ENCODE measurements at regions not wholly inside any gene's neighbourhood (a gene's known extent, or its start where the extent isn't known, plus 50 kb on each side); places are given as distances from the start of the nearest gene placed in this dataset.

DNA sequence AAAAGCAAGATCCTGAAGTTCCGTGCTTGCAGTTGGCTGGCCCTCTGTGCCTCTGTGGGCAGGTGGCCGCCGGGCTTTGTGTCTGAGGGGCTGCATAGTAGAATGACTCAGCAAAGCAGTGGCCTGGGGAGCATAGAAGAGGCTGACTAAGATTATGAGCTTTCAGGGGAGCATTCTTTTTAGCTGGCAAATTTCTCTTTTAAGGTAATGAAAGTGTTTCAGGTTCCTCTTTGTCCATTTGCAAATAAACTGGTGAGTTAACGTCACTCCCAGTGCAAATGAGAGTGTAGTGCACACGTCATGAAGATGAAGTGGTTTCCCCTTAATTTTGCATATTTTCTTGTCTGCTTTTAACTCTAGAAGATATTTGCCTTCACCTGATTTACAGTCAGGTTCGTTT is 98.6 kb downstream of the BCL2L11 start:
- no peak for DNase-seq (ENCODE audit: low read depth in 2 of 2)

DNA sequence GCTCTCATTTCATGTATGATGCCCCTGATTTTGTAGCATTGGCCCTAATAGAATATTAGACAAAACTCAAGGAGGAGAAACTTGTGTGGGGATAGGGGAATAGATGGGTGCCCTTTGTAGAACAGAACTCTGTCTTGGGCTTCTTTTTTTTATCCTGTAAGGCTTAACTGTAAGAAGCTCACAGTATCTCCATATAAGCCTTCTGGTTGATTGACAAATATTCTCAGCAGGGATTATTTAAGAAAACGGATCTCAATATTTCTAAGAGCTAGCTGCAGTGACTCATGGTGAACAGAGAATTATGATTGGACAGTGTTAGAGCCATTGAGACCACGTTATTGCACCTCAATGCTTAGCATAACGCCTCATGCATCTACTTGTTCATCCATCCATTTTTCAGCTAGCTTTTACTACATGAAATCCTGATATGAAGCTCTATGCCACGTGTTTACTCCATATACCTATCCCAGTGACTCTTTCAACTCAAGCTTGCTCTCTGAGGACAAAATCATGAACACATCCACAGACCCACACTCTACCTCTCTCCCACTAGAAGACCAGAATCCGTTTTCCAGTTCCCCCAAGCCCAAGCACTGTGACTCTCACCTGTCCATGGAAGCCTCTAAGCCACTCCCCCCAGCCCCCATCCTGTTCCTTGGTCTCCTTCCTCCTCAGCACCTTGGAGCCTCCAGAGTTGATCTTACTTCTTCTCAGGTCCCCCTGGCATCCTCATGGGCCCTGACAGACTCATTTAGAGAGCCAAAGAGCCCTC is 99.2 kb downstream of the BCL2L11 start:
- DNase-seq (ENCODE audit: low read depth in 2 of 2), result no peak

DNA sequence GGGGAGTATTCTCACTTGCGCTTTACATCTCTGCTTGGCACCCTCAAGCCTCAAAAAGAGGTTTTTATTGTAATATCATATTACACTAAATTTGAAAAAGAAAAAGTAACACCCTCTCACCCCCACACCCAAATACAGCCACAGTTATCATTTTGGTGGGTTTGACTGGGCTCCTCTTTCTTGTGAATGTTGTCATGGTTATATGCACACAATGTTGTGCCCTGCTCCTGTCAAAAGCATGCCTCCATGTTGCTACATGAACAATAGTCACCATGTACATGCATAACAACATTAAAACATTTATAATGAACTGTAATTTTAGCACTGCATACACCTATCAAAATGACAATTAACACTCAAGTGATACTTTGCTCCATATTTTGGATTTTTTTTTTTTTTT is 100.2 kb downstream of the BCL2L11 start:
- DNase-seq (ENCODE audit: low read depth in 2 of 2), result no peak

DNA sequence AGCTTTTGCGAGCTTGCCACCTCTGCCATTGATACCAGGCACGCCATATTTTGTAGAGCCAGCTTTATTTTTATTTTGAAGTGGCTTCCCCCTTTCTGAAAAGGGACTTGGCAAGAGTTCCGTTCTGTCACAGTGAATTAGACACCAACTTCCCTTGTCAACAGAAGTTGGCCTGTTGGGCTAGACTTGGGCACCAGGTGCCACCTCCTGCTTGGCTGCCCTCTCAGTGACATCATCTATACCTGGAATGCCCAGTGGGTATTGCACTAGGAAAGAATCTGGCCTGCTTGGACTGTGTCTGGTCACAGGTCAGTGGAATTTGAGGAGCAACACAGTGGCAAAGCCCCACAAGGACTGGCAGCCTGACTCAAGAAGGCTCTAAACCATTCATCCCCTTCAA is 101.0 kb downstream of the BCL2L11 start:
- DNase-seq (ENCODE audit: low read depth in 2 of 2), result no peak

DNA sequence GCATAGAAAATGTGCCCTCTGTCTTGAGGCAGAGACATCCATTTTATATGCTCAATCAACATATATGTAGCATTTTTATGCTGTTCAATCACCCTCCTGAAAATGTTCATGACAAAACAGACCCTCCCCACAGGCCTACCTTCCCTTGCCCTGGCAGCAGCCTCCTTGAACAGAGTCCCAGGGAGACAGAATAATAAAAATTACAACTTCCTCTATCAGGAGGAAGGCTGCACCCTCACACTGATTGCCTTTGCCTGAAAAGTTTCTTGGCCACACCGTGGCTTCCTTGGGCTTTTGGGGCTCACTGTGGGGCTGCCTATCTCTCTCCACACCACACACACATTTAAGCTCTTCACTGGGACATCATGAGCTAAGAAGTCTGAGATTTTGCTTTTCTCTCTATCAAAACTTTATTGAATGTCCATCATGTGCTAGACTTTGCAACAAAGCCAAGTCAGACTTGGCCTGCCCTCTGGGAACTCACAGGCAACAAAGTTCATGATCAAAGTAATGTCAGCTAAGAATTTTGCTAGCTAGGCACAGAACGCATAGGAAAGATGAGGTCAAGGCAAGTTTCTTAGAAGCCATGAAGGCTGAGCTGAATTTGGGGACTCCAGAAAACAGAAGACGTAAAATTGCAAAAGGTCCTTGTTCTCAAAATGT is 101.6 kb downstream of the BCL2L11 start:
- no peak for DNase-seq (ENCODE audit: low read depth in 2 of 2)

DNA sequence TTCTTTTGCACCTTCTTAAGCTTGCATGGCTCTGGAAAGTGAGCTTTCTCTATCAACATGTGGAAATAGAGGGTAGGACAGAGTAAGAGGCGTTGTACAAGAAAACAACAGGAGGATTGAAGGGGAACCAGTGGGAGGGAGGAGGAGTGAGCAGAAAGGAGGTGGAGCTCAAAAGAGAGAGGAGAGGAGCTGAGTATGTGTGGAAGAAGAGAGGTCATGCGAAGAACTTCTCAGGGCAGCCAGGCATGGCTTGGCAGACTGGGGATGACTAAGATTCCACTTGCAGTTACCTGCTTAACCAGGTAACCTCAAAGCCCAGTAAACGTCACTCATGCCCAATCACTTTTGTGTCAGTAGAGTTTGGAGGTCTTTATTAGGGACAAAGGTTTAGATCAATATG is 105.1 kb downstream of the BCL2L11 start:
- no peak for DNase-seq (ENCODE audit: low read depth in 2 of 2)

DNA sequence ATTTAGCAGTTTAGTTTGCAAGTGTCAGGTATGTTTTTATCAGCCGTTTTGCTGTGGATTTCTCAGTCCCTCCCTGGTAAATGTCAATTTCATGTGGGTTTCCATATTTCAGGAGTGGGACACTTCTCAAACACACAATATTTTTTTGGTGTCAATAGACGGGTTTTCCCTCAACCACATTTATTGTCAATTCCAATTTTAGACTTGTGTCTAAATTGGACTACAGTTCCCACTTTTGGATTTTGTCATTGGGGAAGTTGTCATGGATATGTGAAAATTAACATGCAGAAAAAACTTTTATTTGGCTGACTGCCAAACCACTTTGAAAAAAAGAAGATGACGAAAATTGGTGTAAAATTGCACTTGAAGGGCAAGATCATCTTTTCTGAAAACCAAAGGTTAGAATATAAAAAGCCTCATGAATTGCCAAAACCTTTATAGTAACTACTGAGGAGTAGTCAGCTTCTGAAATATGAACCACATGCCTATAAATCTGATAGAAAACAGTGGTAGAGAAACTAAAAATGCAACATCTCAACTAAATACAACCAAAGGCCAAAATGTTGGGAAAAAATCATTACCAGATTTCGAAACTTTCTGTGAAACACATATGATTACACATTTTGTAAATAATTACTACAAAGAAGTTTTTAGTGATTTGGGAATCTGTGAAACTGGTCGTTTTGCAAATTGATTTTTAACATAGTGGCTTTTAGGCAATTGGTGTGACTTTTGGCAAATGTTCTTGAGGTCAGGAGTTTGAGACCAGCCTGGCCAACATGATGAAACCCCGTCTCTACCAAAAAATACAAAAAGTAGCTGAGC is 106.4 kb downstream of the BCL2L11 start:
- no peak for DNase-seq (ENCODE audit: low read depth in 2 of 2)

DNA sequence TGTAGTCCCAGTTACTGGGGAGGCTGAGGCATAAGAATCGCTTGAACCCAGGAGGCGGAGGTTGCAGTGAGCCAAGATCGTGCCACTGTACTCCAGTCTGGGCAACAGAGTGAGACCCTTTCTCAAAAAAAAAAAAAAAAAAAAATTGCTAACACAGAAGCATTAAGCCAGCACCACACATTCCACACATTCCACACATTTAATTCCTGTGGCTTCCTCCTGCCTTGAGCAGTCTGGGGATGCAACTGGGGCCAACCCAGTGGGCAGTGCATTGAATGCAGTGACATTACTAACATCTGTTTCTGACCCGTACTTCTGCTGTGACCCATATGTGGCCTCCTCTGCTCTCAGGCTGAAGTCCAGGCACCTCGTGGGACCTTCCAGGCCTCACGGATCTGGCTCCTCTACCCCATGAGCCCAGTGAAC is 107.0 kb downstream of the BCL2L11 start:
- DNase-seq (ENCODE audit: low read depth in 2 of 2), result no peak

DNA sequence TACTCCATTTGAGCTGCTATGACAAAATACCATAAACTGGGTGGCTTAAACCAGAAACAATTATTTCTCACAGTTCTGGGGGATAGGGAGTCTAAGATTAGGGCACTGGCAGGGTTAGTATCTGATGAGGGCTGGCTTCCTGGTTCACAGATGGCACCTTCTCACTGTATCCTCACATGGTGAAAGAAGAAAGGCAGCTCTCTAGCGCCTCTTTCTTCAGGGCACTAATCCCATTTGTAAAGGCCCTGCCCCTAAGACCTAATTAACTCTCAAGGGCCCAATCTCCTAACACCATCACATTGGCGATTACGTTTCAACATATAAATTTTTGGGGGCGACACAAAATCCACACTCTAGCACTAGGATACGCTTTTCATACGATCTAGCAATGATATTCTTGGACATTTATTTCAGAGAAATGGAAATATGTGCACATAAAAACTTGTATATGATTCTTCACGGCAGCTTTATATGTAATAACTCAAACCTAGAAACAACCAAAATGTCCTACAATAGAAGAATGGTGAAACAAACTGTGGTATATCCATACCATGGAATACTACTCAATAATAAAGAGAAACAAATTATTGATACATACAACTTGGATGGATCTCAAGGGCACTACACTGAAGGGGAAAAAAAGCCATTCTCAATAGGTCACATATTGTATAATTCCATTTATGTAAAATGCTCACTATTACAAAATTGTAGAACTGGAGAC is 111.0 kb downstream of the BCL2L11 start:
- no peak for DNase-seq (ENCODE audit: low read depth in 2 of 2)

GRCh38 chr2:111235192-111236015 is 114.7 kb downstream of the BCL2L11 start:
- DNase-seq (ENCODE audit: low read depth in 2 of 2), result no peak

DNA sequence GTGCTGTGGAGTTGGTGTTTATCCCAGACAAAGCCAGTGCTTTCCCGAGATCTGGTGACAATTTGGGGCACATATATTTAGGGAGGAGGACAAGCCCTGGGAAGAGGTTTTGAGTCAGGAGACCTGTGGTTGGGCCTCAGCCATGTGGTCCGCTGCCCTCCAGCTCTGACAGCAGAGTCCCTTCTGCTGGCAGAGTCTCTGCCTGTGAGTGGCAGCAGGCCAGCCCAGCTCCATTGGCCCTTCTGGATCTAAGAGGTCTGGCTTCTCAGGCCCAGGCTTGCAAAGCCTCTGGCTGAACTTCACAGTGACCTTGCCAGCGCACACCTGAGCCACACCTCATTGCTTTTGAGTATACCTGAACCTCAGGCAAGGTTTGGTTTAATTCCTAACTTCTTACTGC is 115.3 kb downstream of the BCL2L11 start:
- DNase-seq (ENCODE audit: low read depth in 2 of 2), result no peak

- DNase-seq (ENCODE audit: low read depth in 2 of 2), result no peak
Measured at GRCh38 chr2:111238296-111238695, 117.6 kb downstream of the BCL2L11 start.

DNA sequence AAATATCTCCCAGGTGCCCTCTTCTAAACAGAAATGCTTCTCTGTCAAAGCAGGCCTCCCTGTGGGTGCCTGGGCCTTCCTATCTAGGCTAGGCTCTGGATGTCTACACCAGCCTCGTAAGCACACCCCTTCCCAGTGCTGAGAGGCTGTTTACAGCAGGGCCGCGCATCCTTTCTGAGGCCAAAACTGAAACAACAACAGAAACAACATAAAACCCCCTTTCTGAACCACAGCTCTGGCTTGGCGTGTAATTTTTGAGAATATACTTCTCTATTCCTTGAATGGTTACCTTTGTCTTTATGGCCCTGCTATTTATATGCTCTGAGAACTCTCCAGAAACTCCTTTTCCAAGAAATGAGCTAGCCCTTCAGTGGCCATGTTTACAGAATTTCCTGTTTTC is 118.4 kb downstream of the BCL2L11 start:
- DNase-seq (ENCODE audit: low read depth in 2 of 2), result no peak

DNA sequence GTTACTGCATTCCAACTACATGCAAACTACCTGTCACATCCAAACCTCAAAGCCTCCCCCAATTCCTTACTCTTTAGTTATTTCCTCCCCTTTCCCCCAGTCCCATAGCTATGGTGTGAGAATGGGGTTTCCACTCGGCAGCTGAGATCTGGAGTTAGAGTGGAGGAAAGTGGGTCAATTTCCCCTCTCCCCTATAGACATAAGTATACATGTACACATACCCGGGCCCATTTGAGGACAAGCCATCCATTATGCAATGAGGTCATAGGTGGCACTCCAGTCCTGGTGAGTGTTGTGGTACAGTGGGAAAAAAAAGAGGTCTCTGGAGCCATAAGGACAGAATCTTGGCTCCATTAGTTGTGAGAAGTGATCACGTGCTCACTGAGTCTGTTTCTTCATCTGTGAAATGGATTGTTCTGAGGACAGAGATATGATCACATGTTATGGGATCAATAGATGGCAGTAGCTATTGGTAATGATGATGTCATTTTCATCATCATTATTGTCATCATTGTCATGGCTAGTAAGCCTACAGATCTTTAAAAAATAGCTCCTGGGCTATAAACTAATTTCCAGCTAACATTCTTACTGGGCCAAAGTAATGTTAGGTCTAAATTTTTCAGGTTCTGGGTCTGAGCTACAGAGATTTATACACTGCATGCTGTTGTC is 119.0 kb downstream of the BCL2L11 start:
- DNase-seq (ENCODE audit: low read depth in 2 of 2), result no peak

DNA sequence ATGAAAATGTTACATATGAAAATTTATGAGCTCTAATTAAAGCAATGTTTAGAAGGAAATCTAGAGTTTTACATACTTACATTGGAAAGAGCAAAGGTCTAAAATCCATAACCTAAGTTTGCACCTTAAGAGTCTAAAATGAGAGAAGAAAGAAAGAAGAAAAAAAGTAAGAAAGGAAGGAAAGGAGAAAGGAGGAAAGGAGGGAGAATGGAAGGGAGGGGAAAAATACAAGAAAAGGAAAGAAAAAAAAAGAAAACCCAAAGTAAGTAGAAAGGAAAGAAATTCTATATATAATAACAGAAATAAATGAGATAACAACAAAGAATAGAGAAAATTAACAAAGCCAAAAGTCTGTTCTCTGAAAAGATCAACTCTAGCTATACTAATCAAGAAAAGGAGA is 122.6 kb downstream of the BCL2L11 start:
- no peak for DNase-seq (ENCODE audit: low read depth in 2 of 2)

DNA sequence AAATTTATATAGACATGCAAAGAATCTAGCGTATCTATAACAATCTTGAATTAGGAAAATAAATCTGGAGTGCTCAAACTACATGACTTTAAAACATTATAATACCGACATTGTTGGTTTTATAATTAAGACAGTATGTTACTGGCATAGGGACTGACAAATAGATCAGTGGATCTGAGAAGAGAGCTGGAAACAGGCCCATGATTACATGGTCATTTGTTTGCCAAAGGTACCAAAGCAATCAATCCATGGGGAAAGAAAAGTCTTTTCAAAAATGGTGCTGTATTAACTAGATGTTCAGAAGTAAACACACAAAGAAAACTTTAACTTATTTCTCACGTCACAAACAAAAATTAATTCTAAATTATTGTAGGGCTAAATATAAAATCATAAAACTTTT is 124.2 kb downstream of the BCL2L11 start:
- no peak for DNase-seq (ENCODE audit: low read depth in 2 of 2)

DNA sequence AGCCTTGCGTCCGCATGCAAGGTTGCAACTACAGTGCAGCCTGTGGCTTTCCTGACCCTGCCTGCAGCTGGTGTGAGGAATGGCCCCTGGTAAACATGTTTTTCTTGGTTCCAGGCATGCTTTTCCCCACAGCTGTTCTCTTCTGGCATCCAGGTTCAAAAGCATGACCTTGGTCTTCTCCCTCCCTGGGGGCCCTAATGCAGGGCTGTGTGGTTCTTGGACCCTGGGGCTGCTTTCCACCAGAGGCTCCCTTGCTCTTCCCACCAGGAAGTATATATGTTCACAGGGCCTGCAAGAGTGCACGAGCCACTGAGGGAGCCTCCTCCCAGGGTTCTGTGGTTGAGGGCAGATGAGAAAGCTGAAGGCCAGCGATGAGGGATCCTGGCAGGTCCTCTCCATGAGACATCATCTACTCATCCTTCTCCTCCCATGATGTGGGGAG is 125.9 kb downstream of the BCL2L11 start:
- DNase-seq (ENCODE audit: low read depth in 2 of 2), result no peak

- DNase-seq (ENCODE audit: low read depth in 2 of 2), result no peak
Measured at GRCh38 chr2:111247491-111247890, 126.8 kb downstream of the BCL2L11 start.

- no peak for DNase-seq (ENCODE audit: low read depth in 2 of 2)
Measured at GRCh38 chr2:111249806-111250205, 129.1 kb downstream of the BCL2L11 start.

DNA sequence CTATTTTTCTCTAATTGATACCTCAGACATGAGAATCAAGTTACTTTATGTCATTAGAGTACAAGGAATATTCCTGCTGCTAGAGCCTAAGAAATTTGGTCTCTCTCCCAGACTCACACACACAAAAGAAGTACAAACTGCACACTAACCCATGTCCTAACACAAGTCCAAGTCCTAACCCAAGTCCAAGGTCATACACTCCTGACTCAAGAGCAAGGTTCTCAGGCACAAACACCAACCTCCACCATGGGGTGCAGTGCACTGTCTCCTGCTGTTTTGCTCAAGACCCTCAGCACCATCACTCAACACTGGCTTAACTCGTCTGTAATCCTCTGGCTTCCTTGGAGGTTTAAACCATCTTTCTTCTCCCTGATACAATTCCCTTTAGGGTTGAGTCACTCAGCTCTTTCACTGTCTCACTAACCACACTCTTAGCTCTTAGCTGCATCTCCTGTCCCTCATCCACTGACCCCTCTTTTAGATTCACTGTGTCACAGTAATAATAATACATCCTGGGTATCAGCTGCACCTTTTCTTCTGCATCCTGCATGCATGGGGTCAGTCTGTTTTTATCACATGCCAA is 129.8 kb downstream of the BCL2L11 start:
- DNase-seq (ENCODE audit: low read depth in 2 of 2), result no peak
